ENCODE measurements at regions not wholly inside any gene's neighbourhood (a gene's known extent, or its start where the extent isn't known, plus 50 kb on each side); places are given as distances from the start of the nearest gene placed in this dataset.

- Mint-ChIP-seq H3K9me3 (peaks cover 4 to 5% of the 10 kb centered on the region in 2 donors), H3K36me3 (no peaks in the 10 kb centered on the region), H3K27ac (no peak overlapping the region)
- no peak for DNase-seq (ENCODE audit: low spot score in 2 of 2)
- peak; percentile 15 to 52 for ATAC-seq
Observed at GRCh38 chr3:18827664-18828063, 320.6 kb upstream of the KCNH8 start.

GRCh38 chr3:18825665-18826064 is 322.6 kb upstream of the KCNH8 start:
- DNase-seq (ENCODE audit: low spot score in 2 of 2) (no peak), ATAC-seq (peak; percentile 72 to 81)
- peaks cover 4 to 5% of the 10 kb centered on the region in 2 donors for H3K9me3 Mint-ChIP-seq
- H3K27ac Mint-ChIP-seq = no peak overlapping the region
- no peaks in the 10 kb centered on the region for H3K36me3 Mint-ChIP-seq

- DNase-seq (ENCODE audit: low spot score in 2 of 2) = no peak
- H3K27ac Mint-ChIP-seq = no peak overlapping the region
- no peak for ATAC-seq
- peaks cover 8 to 23% of the 10 kb centered on the region in 2 donors for H3K9me3 Mint-ChIP-seq
- no peaks in the 10 kb centered on the region for H3K36me3 Mint-ChIP-seq
Observed at GRCh38 chr3:18813300-18813699, 335.0 kb upstream of the KCNH8 start.

- ATAC-seq (no peak), DNase-seq (ENCODE audit: low spot score in 2 of 2) (no peak)
- peaks cover 3 to 21% of the 10 kb centered on the region in 2 donors for H3K9me3 Mint-ChIP-seq
- H3K36me3 Mint-ChIP-seq = no peaks in the 10 kb centered on the region
- no peak overlapping the region for H3K27ac Mint-ChIP-seq
Observed at GRCh38 chr3:18812316-18812715, 336.0 kb upstream of the KCNH8 start.

GRCh38 chr3:18810306-18810661 is 338.0 kb upstream of the KCNH8 start:
- peak overlapping the region; percentile 8 to 29 for H3K27ac Mint-ChIP-seq
- H3K9me3 Mint-ChIP-seq = peaks cover 0 to 24% of the 10 kb centered on the region in 2 donors
- H3K36me3 Mint-ChIP-seq = no peaks in the 10 kb centered on the region
- DNase-seq (ENCODE audit: low spot score in 2 of 2) = no peak
- peak in 1 of 2 donors; percentile 64 for ATAC-seq

GRCh38 chr3:18809640-18810305 is 338.5 kb upstream of the KCNH8 start:
- no peaks in the 10 kb centered on the region for H3K36me3 Mint-ChIP-seq
- DNase-seq (ENCODE audit: low spot score in 2 of 2) (no peak), ATAC-seq (peak; percentile 78 to 80)
- H3K27ac Mint-ChIP-seq = peak overlapping the region; percentile 29 to 46
- H3K9me3 Mint-ChIP-seq = peaks cover 0 to 24% of the 10 kb centered on the region in 2 donors

GRCh38 chr3:18808429-18808828 is 339.9 kb upstream of the KCNH8 start:
- ATAC-seq (peak in 1 of 2 donors; percentile 25), DNase-seq (ENCODE audit: low spot score in 2 of 2) (no peak)
- Mint-ChIP-seq H3K36me3 (no peaks in the 10 kb centered on the region), H3K27ac (no peak overlapping the region), H3K9me3 (peaks cover 0 to 24% of the 10 kb centered on the region in 2 donors)

GRCh38 chr3:18807593-18807992 is 340.7 kb upstream of the KCNH8 start:
- ATAC-seq = peak in 1 of 2 donors; percentile 67

GRCh38 chr3:18806633-18807032 is 341.7 kb upstream of the KCNH8 start:
- Mint-ChIP-seq H3K27ac (peak overlapping the region in 1 of 2 donors; percentile 66), H3K9me3 (peaks cover 0 to 18% of the 10 kb centered on the region in 2 donors), H3K36me3 (no peaks in the 10 kb centered on the region)
- no peak for DNase-seq (ENCODE audit: low spot score in 2 of 2)
- no peak for ATAC-seq

More at GRCh38 chr3:18807593-18807992, 340.7 kb upstream of the KCNH8 start:
- DNase-seq (ENCODE audit: low spot score in 2 of 2) = no peak
- peaks cover 0 to 19% of the 10 kb centered on the region in 2 donors for H3K9me3 Mint-ChIP-seq
- no peaks in the 10 kb centered on the region for H3K36me3 Mint-ChIP-seq
- no peak overlapping the region for H3K27ac Mint-ChIP-seq

GRCh38 chr3:18797378-18797777 is 350.9 kb upstream of the KCNH8 start:
- no peak for ATAC-seq
- no peaks in the 10 kb centered on the region for H3K9me3 Mint-ChIP-seq
- H3K36me3 Mint-ChIP-seq = no peaks in the 10 kb centered on the region
- H3K27ac Mint-ChIP-seq = no peak overlapping the region
- DNase-seq (ENCODE audit: low spot score in 2 of 2) = no peak

- no peak overlapping the region for H3K27ac Mint-ChIP-seq
- peak in 1 of 2 donors; percentile 46 for ATAC-seq
- no peaks in the 10 kb centered on the region for H3K9me3 Mint-ChIP-seq
- no peaks in the 10 kb centered on the region for H3K36me3 Mint-ChIP-seq
- no peak for DNase-seq (ENCODE audit: low spot score in 2 of 2)
Observed at GRCh38 chr3:18795078-18795477, 353.2 kb upstream of the KCNH8 start.

- H3K27ac Mint-ChIP-seq = no peak overlapping the region
- no peak for DNase-seq (ENCODE audit: low spot score in 2 of 2)
- peaks cover 0 to 4% of the 10 kb centered on the region in 2 donors for H3K9me3 Mint-ChIP-seq
- no peaks in the 10 kb centered on the region for H3K36me3 Mint-ChIP-seq
- no peak for ATAC-seq
Observed at GRCh38 chr3:18791752-18792151, 356.6 kb upstream of the KCNH8 start.

GRCh38 chr3:18791182-18791581 is 357.1 kb upstream of the KCNH8 start:
- Mint-ChIP-seq H3K9me3 (peaks cover 0 to 4% of the 10 kb centered on the region in 2 donors), H3K36me3 (no peaks in the 10 kb centered on the region), H3K27ac (no peak overlapping the region)
- DNase-seq (ENCODE audit: low spot score in 2 of 2) (no peak), ATAC-seq (no peak)

GRCh38 chr3:18790384-18790783 is 357.9 kb upstream of the KCNH8 start:
- Mint-ChIP-seq H3K27ac (no peak overlapping the region), H3K9me3 (peaks cover 0 to 4% of the 10 kb centered on the region in 2 donors), H3K36me3 (no peaks in the 10 kb centered on the region)
- peak; percentile 27 to 45 for ATAC-seq
- DNase-seq (ENCODE audit: low spot score in 2 of 2) = no peak

- Mint-ChIP-seq H3K27ac (no peak overlapping the region), H3K36me3 (no peaks in the 10 kb centered on the region), H3K9me3 (peaks cover 0 to 4% of the 10 kb centered on the region in 2 donors)
- ATAC-seq (peak; percentile 37 to 66), DNase-seq (ENCODE audit: low spot score in 2 of 2) (no peak)
Observed at GRCh38 chr3:18789734-18790133, 358.6 kb upstream of the KCNH8 start.

GRCh38 chr3:18787441-18787840 is 360.9 kb upstream of the KCNH8 start:
- Mint-ChIP-seq H3K27ac (no peak overlapping the region), H3K36me3 (no peaks in the 10 kb centered on the region), H3K9me3 (peaks cover 4% of the 10 kb centered on the region in 2 donors)
- DNase-seq (ENCODE audit: low spot score in 2 of 2) (no peak), ATAC-seq (peak; percentile 30 to 39)

GRCh38 chr3:18786650-18787323 is 361.5 kb upstream of the KCNH8 start:
- H3K9me3 Mint-ChIP-seq = peaks cover 4% of the 10 kb centered on the region in 2 donors
- H3K36me3 Mint-ChIP-seq = no peaks in the 10 kb centered on the region
- ATAC-seq (peak in 1 of 2 donors; percentile 43), DNase-seq (ENCODE audit: low spot score in 2 of 2) (no peak)
- H3K27ac Mint-ChIP-seq = no peak overlapping the region

GRCh38 chr3:18782191-18782590 is 357.1 kb upstream of the SATB1 start:
- H3K27ac Mint-ChIP-seq = no peak overlapping the region
- ATAC-seq (no peak), DNase-seq (ENCODE audit: low spot score in 2 of 2) (no peak)
- peaks cover 0 to 4% of the 10 kb centered on the region in 2 donors for H3K9me3 Mint-ChIP-seq
- H3K36me3 Mint-ChIP-seq = no peaks in the 10 kb centered on the region

All from activated naive CD4-positive, alpha-beta T cell treated with anti-CD3 and anti-CD28 coated beads, Interleukin-2, amount 50 U/mL, for 72 hours (primary cell).